Endothelial cell of umbilical vein (primary cell): ENCODE measurements at regions not wholly inside any gene's neighbourhood (a gene's known extent, or its start where the extent isn't known, plus 50 kb on each side); places are given as distances from the start of the nearest gene placed in this dataset.

Experiments used
- BruUV-seq: library from RNA; stranded (reverse); fragments of 400-500 nt; replicated peaks from 2 replicates; lab custom pipeline; 2021; lab: Mats Ljungman, UMichigan
- CTCF ChIA-PET: fragments of 300-600, 350-600 bp; sonication (Branson Sonifier 250); formaldehyde crosslinking; loops from one replicate; lab custom pipeline; 2021; ENCODE audit warnings: antibody characterized with exemption, inconsistent platforms; lab: Charles Lee
- POLR2A ChIA-PET: fragments of 300-600, 350-600 bp; sonication (Branson Sonifier 250); formaldehyde crosslinking; loops from one replicate; lab custom pipeline; 2021; ENCODE audit warnings: antibody characterized with exemption, inconsistent platforms; lab: Charles Lee
- DNase-seq: peaks from one replicate; pipeline ENCODE4 v3.0.0-alpha.2; 2011; ENCODE audit warnings: low read depth, low spot score
- FAIRE-seq: peaks from 2 replicates; lab custom pipeline; 2011; peaks lifted over from hg19 to GRCh38; lab: Jason Lieb, UNC
- H2AFZ ChIP-seq: 2 replicates; pipeline ENCODE4 v1.6.0; 2012; ENCODE audit warnings: low read depth, low read length, control low read depth, inconsistent platforms
- H3K27ac ChIP-seq: 2 replicates; pipeline ENCODE4 v1.5.1; 2011; ENCODE audit warnings: low read depth, mild to moderate bottlenecking, control low read depth, low read length, moderate library complexity; ENCODE audit not compliant: insufficient read depth
- H3K27me3 ChIP-seq, 2 experiments: 2 replicates each; pipeline versions ENCODE4 v1.6.0 to v1.6.1; 2011; ENCODE audit warnings: low read length in 2 of 2, mixed read lengths in 1 of 2; ENCODE audit not compliant: control insufficient read depth in 2 of 2, insufficient read depth in 2 of 2
- H3K36me3 ChIP-seq, 2 experiments: 2 replicates in 1 of 2; 3 replicates in 1 of 2; pipeline ENCODE4 v1.5.1; 2011; ENCODE audit warnings: low read length in 2 of 2, mild to moderate bottlenecking in 1 of 2, moderate library complexity in 1 of 2; ENCODE audit not compliant: control insufficient read depth in 2 of 2, insufficient read depth in 2 of 2; ENCODE audit errors: extremely low read depth in 1 of 2
- H3K4me1 ChIP-seq: 3 replicates; pipeline ENCODE4 v1.5.1; 2011; ENCODE audit warnings: mild to moderate bottlenecking, low read length; ENCODE audit not compliant: control insufficient read depth, insufficient read depth; ENCODE audit errors: extremely low read depth
- H3K4me2 ChIP-seq: 2 replicates; pipeline ENCODE4 v1.6.1; 2011; ENCODE audit warnings: low read length, control low read depth, mixed read lengths; ENCODE audit not compliant: insufficient read depth
- H3K4me3 ChIP-seq, 3 experiments: fragments of 200-600 bp in 1 of 3; sonication (generic), shearing (Covaris generic) in 1 of 3; replicated peaks in 1 of 3; 2 replicates each; pipeline ENCODE4 v1.5.1; 2011 to 2016; ENCODE audit warnings: control low read depth in 3 of 3, low read length in 3 of 3, mild to moderate bottlenecking in 2 of 3, inconsistent platforms in 1 of 3, low read depth in 1 of 3, moderate library complexity in 1 of 3; ENCODE audit not compliant: insufficient read depth in 1 of 3
- H3K79me2 ChIP-seq: 2 replicates; pipeline ENCODE4 v1.6.0; 2012; ENCODE audit warnings: low read length, inconsistent platforms; ENCODE audit not compliant: control insufficient read depth, insufficient read depth
- H3K9ac ChIP-seq: replicated peaks from 2 replicates; pipeline ENCODE3; 2011; ENCODE audit warnings: low read length, control low read depth; ENCODE audit not compliant: insufficient read depth; ENCODE audit errors: extremely low read depth
- H3K9me1 ChIP-seq: replicated peaks from 3 replicates; pipeline ENCODE4 v1.6.0; 2011; ENCODE audit warnings: mild to moderate bottlenecking, low read length; ENCODE audit not compliant: control insufficient read depth, insufficient read depth; ENCODE audit errors: extremely low read depth
- H3K9me3 ChIP-seq: replicated peaks from 2 replicates; pipeline ENCODE4 v1.5.1; 2012; ENCODE audit warnings: low read length, inconsistent platforms; ENCODE audit not compliant: control insufficient read depth, insufficient read depth
- H4K20me1 ChIP-seq: replicated peaks from 2 replicates; pipeline ENCODE3; 2011; ENCODE audit warnings: mild to moderate bottlenecking, low read length; ENCODE audit not compliant: control insufficient read depth, insufficient read depth; ENCODE audit errors: extremely low read depth
- EZH2 ChIP-seq: IDR thresholded peaks from 2 replicates; pipeline ENCODE4 v1.6.1; 2012; ENCODE audit warnings: borderline replicate concordance, low read depth, mild to moderate bottlenecking, moderate library complexity, low read length, inconsistent platforms; ENCODE audit not compliant: severe bottlenecking
- FOS ChIP-seq: IDR thresholded peaks from 2 replicates; pipeline ENCODE4 v1.6.1; 2011; ENCODE audit warnings: mild to moderate bottlenecking, low read length, moderate library complexity, borderline replicate concordance; ENCODE audit not compliant: insufficient read depth
- GATA2 ChIP-seq: IDR thresholded peaks from 2 replicates; pipeline ENCODE4 v1.7.0; 2011; ENCODE audit warnings: low read depth, mild to moderate bottlenecking, moderate library complexity, mixed read lengths, low read length; ENCODE audit not compliant: insufficient read length, insufficient read depth
- JUN ChIP-seq: IDR thresholded peaks from 2 replicates; pipeline ENCODE4 v1.6.1; 2011; ENCODE audit warnings: borderline replicate concordance, low read depth; ENCODE audit not compliant: insufficient read length, insufficient read depth
- MAX ChIP-seq: IDR thresholded peaks from 2 replicates; pipeline ENCODE4 v1.6.1; 2011; ENCODE audit not compliant: insufficient read depth, insufficient read length
- MYC ChIP-seq: IDR thresholded peaks from one replicate; pipeline ENCODE4 v1.6.1; 2011; ENCODE audit warnings: mild to moderate bottlenecking, low read depth, low read length
- POLR2A ChIP-seq: IDR thresholded peaks from 2 replicates; pipeline ENCODE4 v1.6.1; 2012; ENCODE audit warnings: low read depth, mild to moderate bottlenecking, control low read depth, low read length
- POLR2AphosphoS5 ChIP-seq: IDR thresholded peaks from 2 replicates; pipeline ENCODE4 v1.6.1; 2012; ENCODE audit warnings: low read depth, mild to moderate bottlenecking, control low read depth, low read length, moderate library complexity; ENCODE audit not compliant: insufficient read depth
- dilution Hi-C: fragments of 300-500 bp; cut with MboI; formaldehyde crosslinking; loops from one replicate; pipeline ENCODE4 v1.15.0; 2019; ENCODE audit warnings: low sequenced_read_pairs; ENCODE audit not compliant: extremely low pct_ligation_motif_present
- intact Hi-C: fragments of 100-400 bp; cut with micrococcal nuclease; formaldehyde crosslinking; loops from one replicate; pipeline ENCODE4 v1.10.0; 2022
- TF ChIP-seq, protein P1 (sequence below), 2 donors: IDR thresholded peaks; 1 replicate in 1 of 2; 2 replicates in 1 of 2; pipeline ENCODE4 v1.5.1; 2011; ENCODE audit warnings: low read length in 2 of 2, mild to moderate bottlenecking in 2 of 2, moderate library complexity in 2 of 2, control low read depth in 1 of 2, inconsistent platforms in 1 of 2, low read depth in 1 of 2; ENCODE audit not compliant: insufficient read depth in 1 of 2; ENCODE audit errors: extremely low read depth in 1 of 2

DNA sequence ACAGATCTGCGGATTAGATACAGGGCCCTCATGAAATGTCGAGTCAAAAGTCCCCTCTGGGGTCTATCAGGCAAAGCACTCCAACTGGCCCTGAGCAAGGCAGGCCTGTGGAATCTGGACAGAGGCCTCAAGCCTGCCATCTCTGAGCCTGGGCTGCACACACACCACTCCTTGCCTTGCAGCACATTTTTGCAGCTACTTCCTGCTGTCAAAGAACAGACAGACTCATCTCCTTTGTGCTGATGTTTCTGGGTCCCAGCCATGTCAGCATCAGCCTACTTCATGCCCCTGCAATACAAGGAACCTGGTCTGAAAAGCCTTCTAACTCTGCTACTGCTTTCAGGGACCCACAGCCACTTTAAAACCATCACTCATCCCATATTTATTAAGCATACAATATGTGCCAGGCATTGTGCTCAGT is 60.6 kb upstream of the IL12A start:
- CTCF ChIA-PET: interaction anchor here (1.8 to 2.9 kb wide), 3 partner anchors 43 to 76 kb away, joined by 15 to 41 read pairs (median 33); partner anchors contain the start of gene IL12A
- DNase-seq: no peak
- no peaks in the 10 kb centered on the region for H3K9me1 ChIP-seq
- no peak overlapping the region for H3K9ac ChIP-seq
- dilution Hi-C loops (no loop called here), intact Hi-C loops (loop anchor here (2.0 kb wide), 1 partner anchor 61 kb away; the partner anchor contains the start of gene IL12A)
- TF ChIP-seq EZH2 (no peak), GATA2 (no peak), FOS (no peak), JUN (no peak), POLR2AphosphoS5 (no peak), POLR2A (no peak), MAX (no peak), MYC (no peak)
- TF ChIP-seq, protein P1, sequence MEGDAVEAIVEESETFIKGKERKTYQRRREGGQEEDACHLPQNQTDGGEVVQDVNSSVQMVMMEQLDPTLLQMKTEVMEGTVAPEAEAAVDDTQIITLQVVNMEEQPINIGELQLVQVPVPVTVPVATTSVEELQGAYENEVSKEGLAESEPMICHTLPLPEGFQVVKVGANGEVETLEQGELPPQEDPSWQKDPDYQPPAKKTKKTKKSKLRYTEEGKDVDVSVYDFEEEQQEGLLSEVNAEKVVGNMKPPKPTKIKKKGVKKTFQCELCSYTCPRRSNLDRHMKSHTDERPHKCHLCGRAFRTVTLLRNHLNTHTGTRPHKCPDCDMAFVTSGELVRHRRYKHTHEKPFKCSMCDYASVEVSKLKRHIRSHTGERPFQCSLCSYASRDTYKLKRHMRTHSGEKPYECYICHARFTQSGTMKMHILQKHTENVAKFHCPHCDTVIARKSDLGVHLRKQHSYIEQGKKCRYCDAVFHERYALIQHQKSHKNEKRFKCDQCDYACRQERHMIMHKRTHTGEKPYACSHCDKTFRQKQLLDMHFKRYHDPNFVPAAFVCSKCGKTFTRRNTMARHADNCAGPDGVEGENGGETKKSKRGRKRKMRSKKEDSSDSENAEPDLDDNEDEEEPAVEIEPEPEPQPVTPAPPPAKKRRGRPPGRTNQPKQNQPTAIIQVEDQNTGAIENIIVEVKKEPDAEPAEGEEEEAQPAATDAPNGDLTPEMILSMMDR (IDR thresholded peaks at IDR 0.05; ENCODE audit: extremely low read depth in 1 of 2, insufficient read depth in 1 of 2, low read depth in 1 of 2, low read length in 2 of 2): no peak
- H2AFZ ChIP-seq: peak overlapping the region; percentile 9
- no peak overlapping the region for H3K27ac ChIP-seq
- no peaks in the 10 kb centered on the region for H3K79me2 ChIP-seq
- no peaks in the 10 kb centered on the region for H3K27me3 ChIP-seq
- BruUV-seq: no TSS peak
- no peak overlapping the region for H3K4me3 ChIP-seq
- no peaks in the 10 kb centered on the region for H3K9me3 ChIP-seq
- peaks cover 14% of the 10 kb centered on the region for H3K4me1 ChIP-seq
- no peak for FAIRE-seq
- no peaks in the 10 kb centered on the region for H3K36me3 ChIP-seq
- POLR2A ChIA-PET: no interaction called here
- no peak overlapping the region for H3K4me2 ChIP-seq
- H4K20me1 ChIP-seq: no peaks in the 10 kb centered on the region
